HG02610 (cell line): ENCODE measurements at regions not wholly inside any gene's neighbourhood (a gene's known extent, or its start where the extent isn't known, plus 50 kb on each side); places are given as distances from the start of the nearest gene placed in this dataset.
"Not testable (repeated sequence)": the region's sequence is repeated elsewhere in the genome, so short reads cannot be mapped to it uniquely, and the experiment has no call there.

Experiments used
- ATAC-seq: cut with Tn5 transposase; IDR thresholded peaks from one replicate; pipeline ENCODE4 v1.9.1; 2021; ENCODE audit warnings: mild to moderate bottlenecking, moderate library complexity; ENCODE audit not compliant: unreplicated experiment

- no peak for ATAC-seq
Measured at GRCh38 chr6:139472351-139473015, 98.0 kb upstream of the CITED2 start.

GRCh38 chr6:139470997-139471396, 96.5 kb upstream of the CITED2 start:
- ATAC-seq: no peak

DNA sequence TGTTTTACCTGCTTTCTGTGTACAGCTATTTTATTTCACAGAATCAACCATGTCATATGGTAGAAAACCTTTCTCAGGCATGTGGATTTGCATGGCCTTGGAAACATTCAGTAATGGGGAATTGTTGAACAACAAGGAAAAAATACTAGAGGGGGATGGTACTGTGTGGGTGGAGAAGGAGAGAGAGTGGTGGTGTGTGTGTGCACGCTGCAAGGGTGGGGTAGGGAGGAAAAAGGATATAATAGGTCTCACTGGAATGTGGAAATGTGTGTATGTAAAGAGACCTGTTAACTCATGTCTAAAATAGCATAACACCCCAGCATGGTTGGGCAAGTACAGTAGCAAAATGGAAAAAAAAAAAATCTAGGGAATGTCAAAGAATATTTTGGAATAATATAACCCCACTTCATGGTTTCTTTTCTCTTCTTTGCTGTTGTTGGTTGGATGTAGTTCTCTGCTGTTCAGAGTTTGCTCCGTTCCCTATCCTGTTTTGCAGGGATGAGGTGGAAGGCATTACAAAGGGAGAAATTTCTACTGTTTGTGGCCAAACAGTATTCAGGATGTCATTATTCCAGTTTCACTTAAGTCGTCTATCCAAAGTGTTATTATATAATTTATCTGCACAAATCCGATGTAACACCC, 93.9 kb upstream of the CITED2 start:
- ATAC-seq: no peak

GRCh38 chr6:139457476-139457875, 83.0 kb upstream of the CITED2 start:
- ATAC-seq: no peak

DNA sequence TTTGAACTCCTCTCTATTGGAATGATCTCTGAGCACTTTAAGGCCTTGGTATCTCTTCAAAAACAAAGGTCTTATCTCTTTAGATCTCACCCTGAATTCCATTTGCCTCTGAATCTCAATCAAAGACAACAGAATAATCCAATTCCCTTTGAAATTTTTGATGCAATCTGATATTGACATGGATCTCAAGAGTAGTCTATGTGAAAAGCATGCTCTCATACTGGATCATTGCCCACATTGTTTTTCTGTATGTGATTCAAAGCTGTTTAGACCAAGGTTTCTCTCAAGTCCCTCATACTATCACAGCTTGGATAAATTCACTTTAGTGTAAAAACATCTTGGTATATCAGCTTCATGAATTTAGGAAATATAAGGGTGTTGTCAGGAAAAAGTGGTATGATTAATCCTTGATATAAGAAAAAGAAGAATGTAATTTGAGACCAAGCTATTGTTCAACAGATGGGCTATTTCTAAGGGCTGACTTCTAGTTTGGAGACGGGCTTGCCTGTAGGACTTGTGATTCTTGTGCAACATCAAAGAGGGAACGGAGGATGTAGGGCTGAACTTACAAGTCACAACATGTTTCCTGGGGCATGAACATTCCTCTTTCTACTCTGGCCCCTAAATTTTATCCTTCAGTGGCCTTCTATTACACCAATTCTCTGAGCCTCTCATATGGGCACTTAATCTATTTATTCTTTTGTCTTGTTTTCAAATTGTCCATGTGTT, 77.9 kb upstream of the CITED2 start:
- no peak for ATAC-seq

DNA sequence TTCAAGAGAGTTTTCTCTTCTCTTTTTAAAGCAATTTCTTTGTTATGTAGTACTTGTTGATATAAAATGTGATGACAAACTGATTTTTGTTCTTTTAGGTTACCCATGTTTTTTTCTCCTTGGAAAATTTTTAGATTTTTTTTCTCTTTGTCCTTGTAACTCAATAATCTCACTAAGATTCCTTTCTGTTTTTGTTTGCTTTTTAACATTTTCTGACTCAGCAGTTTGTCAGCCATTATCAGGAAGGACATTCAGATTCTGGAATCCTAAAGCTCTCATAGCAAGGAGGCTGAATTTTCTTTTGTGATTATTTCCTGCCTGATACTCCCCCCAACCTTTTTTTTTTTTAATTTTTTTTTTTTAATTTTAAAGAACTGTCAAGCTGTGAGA, 75.2 kb upstream of the CITED2 start:
- ATAC-seq: no peak

GRCh38 chr6:139448998-139449610, 74.7 kb upstream of the CITED2 start:
- no peak for ATAC-seq

GRCh38 chr6:139448051-139448649, 73.7 kb upstream of the CITED2 start:
- ATAC-seq: peak; percentile 88

DNA sequence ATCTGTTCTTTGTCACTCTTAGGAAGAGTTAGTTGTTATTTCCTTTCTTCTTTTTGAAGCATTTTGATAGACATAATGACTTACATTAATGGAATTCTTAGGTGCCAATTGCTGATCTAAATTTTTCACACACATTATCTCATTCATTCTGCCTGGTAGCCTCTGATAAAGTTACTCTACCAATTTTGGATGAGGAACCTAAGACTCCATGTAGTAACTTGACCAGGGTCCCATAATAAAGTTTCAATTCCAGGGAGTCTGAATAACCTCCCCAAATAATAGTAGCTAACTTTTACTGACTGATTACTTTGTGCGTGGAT, 73.2 kb upstream of the CITED2 start:
- no peak for ATAC-seq

DNA sequence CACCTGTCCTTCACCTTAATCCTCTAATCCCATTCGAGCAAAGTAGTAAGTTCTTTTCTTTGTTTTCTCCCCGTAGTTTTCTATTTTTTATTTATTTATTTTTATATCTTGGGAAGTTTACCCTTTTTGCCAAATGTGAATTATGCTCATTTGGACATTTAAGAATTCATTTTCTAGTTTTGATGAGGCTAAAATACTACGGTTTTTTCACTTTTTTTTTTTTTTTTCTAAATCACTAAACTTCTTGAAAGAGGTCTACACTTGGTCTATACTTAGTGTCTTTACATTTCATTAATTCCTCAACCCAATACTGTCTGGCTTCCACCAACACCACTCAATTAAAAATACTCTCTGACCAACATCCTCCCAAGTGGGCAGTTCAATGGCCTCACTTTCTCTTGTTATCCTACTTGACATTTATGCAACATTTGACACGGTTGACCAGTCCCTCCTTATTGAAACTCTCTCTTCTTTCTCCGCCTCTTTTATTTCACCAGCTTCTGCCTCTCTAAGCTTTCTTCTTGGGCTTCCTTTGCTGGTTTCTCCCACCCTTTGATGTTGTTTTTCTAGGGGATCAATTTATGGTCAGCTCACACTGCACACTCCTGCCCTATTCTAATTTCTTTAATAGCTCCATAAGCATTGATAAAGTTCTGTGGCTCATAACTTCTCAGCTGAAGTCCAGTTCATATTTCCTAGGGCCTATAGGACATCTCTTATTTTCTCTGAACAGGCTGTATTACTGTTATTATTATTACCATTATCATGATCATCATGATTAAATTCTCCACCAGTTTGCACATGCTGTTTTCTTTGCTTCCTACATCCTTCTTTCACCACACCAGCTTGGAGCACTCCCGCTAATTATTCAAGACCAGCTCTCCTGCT, 72.6 kb upstream of the CITED2 start:
- no peak for ATAC-seq

DNA sequence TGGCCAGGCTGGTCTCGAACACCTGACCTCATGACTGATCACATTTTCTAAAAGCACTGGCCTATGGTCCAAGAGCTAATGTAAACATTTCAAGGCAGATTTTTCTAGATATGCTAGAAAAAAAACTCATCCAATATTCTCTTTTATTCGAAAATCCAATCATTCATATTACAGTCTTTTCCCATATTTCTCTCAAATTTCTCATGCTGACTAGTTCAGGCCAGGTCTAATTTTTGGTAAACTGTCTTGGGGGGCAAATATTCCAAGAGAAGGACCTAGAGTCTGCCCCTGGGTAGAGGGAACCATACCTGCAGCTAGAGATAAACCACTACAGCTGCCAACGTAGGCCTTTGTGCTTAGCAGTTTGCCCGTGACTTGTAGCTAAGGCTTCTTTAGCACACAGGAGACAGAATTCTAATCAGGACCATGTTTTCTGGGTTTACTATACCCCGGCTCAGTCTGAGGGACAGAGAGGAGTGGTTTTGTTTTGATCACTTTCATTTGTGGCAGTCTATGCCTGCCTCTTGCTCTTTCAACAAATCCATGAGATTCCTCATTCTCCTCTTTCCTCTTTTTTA, 71.8 kb upstream of the CITED2 start:
- no peak for ATAC-seq

DNA sequence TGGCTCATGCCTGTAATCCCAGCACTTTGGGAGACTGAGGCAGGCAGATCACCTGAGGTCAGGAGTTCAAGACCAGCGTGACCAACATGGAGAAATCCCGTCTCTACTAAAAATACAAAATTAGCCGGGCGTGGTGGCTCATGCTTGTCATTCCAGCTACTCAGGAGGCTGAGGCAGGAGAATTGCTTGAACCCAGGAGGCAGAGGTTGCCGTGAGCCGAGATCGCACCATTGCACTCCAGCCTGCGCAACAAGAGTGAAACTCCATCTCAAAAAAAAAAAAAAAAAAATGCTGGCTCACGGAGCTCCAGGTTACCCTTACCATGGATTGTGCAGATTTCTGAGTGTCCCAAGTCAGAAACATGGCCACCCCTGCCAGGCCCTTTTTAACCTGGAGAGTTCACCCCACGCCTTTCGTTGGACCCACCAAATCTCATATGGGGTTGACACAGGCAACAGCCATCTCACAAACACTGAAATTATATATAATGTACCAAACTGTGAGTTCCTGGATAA, 69.9 kb upstream of the CITED2 start:
- not testable (repeated sequence) for ATAC-seq

- no peak for ATAC-seq
Measured at GRCh38 chr6:139443231-139444112, 69.0 kb upstream of the CITED2 start.

GRCh38 chr6:139442188-139442671, 67.8 kb upstream of the CITED2 start:
- no peak for ATAC-seq

DNA sequence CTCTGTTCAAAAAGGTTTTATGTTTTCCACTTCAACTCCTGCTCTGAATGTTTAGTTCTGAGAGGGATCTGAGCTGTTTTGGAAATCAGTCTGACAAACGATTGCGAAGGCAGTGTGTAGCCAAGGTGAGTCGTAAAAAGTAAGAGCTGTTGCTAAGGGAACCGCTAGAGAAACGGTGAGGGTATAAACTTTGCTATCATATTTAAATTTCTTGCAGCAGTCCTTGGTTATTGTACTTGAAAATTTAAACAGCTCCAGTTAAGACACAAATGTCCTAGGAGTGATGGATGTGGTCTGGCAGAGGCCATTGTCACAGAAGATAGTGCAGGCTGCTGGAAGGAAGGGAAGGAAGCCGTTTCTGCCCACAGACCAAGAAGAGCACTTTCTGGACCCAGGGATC, 64.9 kb upstream of the CITED2 start:
- no peak for ATAC-seq

GRCh38 chr6:139438775-139439174, 64.3 kb upstream of the CITED2 start:
- ATAC-seq: no peak

- ATAC-seq: no peak
Measured at GRCh38 chr6:139436957-139437348, 62.5 kb upstream of the CITED2 start.

DNA sequence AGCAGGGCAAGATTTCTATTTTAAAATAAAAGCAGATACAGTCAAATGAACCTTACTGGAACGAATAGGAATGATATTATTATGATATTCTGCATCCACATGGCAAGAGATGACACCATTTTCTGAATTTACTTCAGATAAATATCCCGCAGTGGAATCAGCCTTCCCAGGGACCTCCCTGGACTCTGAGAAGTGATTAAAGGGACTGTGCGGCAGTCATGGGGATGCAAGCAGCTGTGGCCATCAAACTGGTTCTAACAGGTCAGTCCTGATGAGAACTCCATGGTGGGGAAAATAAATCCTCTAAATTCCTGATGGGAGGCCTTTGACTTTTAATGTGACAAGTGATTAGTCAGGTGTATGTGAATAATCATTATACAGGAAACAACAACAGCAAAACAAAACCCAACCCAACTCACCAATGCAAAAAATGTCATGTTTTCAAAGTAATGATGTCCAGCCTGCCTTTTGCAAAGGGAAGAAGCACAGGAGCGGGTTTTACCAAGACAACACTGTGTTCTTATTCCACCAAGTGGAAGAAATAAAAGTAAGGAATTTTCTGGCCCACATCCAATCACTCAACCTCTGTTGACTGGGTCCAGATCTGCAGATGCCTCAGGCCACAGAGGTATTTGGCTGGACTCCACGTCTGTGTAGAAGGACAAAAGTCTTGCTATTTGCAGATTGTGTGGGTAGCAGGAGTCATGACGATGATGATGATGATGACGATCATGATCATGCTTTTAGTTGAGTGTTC, 61.9 kb upstream of the CITED2 start:
- ATAC-seq: no peak
